Nephron progenitor cell (in vitro differentiated cells): ENCODE measurements at regions not wholly inside any gene's neighbourhood (a gene's known extent, or its start where the extent isn't known, plus 50 kb on each side); places are given as distances from the start of the nearest gene placed in this dataset.

Source experiments
- DNase-seq: peaks from one replicate; pipeline ENCODE4 v3.0.0; 2021
- H3K27ac Mint-ChIP-seq: 2 replicates; pipeline ENCODE4 v1.8.0; 2021; ENCODE audit warnings: mild to moderate bottlenecking, moderate library complexity, mixed read lengths
- H3K27me3 Mint-ChIP-seq: 2 replicates; pipeline ENCODE4 v1.8.0; 2021; ENCODE audit warnings: mild to moderate bottlenecking, low read depth, mixed read lengths; ENCODE audit not compliant: poor library complexity
- H3K36me3 Mint-ChIP-seq: 2 replicates; pipeline ENCODE4 v1.8.0; 2021; ENCODE audit warnings: low read depth, mixed read lengths
- H3K4me1 Mint-ChIP-seq: 2 replicates; pipeline ENCODE4 v1.8.0; 2021; ENCODE audit warnings: mixed read lengths
- H3K4me3 Mint-ChIP-seq: 2 replicates; pipeline ENCODE4 v1.8.0; 2021; ENCODE audit warnings: mild to moderate bottlenecking, moderate library complexity, mixed read lengths
- H3K9me3 Mint-ChIP-seq: 2 replicates; pipeline ENCODE4 v1.8.0; 2021; ENCODE audit warnings: mild to moderate bottlenecking, moderate library complexity, mixed read lengths
- TF ChIP-seq, protein P1 (sequence below): fragments of 200-600 bp; sonication (generic); IDR thresholded peaks from 2 replicates; pipeline ENCODE4 v1.5.0; 2021; ENCODE audit warnings: antibody characterized with exemption

- DNase-seq, result no peak
- H3K36me3 Mint-ChIP-seq, result no peaks in the 10 kb centered on the region
- TF ChIP-seq, protein P1, sequence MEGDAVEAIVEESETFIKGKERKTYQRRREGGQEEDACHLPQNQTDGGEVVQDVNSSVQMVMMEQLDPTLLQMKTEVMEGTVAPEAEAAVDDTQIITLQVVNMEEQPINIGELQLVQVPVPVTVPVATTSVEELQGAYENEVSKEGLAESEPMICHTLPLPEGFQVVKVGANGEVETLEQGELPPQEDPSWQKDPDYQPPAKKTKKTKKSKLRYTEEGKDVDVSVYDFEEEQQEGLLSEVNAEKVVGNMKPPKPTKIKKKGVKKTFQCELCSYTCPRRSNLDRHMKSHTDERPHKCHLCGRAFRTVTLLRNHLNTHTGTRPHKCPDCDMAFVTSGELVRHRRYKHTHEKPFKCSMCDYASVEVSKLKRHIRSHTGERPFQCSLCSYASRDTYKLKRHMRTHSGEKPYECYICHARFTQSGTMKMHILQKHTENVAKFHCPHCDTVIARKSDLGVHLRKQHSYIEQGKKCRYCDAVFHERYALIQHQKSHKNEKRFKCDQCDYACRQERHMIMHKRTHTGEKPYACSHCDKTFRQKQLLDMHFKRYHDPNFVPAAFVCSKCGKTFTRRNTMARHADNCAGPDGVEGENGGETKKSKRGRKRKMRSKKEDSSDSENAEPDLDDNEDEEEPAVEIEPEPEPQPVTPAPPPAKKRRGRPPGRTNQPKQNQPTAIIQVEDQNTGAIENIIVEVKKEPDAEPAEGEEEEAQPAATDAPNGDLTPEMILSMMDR, result no peak
- peaks cover 21% of the 10 kb centered on the region for H3K9me3 Mint-ChIP-seq
- H3K4me1 Mint-ChIP-seq, result peaks cover 6% of the 10 kb centered on the region
- peaks cover 14% of the 10 kb centered on the region for H3K27me3 Mint-ChIP-seq
- H3K27ac Mint-ChIP-seq, result no peak overlapping the region
- H3K4me3 Mint-ChIP-seq, result no peak overlapping the region
Observed at GRCh38 chr14:88929656-88930436, 105.4 kb downstream of the TTC8 start.

- no peak for DNase-seq
- H3K9me3 Mint-ChIP-seq, result peaks cover 19% of the 10 kb centered on the region
- peaks cover 6% of the 10 kb centered on the region for H3K4me1 Mint-ChIP-seq
- TF ChIP-seq, protein P1, result no peak
- no peaks in the 10 kb centered on the region for H3K36me3 Mint-ChIP-seq
- no peak overlapping the region for H3K4me3 Mint-ChIP-seq
- peaks cover 14% of the 10 kb centered on the region for H3K27me3 Mint-ChIP-seq
- H3K27ac Mint-ChIP-seq, result no peak overlapping the region
Observed at GRCh38 chr14:88931321-88932110, 107.1 kb downstream of the TTC8 start.

DNA sequence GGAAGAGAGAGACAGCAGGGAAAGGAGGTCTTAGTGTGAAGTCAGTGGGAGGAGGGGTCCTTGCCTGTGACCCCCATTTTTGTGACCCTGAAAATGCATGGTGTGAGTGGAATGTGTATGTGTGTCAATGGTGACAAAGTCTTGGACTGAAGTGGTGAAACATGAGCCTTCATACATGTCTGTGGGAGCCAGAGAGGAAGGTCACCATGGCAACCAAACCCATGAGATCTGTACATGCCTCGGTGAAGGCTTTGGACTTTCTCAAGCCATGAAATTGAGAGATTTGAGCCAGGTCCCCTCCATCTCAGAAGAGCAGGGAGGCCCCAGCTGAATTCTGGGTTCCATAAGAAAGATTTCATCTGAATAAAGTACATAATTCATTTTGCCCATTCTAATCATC is 108.7 kb downstream of the TTC8 start:
- Mint-ChIP-seq H3K36me3 (no peaks in the 10 kb centered on the region), H3K4me3 (no peak overlapping the region), H3K4me1 (peaks cover 6% of the 10 kb centered on the region), H3K27ac (no peak overlapping the region), H3K27me3 (peaks cover 14% of the 10 kb centered on the region), H3K9me3 (peaks cover 18% of the 10 kb centered on the region)
- peak; percentile 8 for DNase-seq
- TF ChIP-seq, protein P1, result no peak

DNA sequence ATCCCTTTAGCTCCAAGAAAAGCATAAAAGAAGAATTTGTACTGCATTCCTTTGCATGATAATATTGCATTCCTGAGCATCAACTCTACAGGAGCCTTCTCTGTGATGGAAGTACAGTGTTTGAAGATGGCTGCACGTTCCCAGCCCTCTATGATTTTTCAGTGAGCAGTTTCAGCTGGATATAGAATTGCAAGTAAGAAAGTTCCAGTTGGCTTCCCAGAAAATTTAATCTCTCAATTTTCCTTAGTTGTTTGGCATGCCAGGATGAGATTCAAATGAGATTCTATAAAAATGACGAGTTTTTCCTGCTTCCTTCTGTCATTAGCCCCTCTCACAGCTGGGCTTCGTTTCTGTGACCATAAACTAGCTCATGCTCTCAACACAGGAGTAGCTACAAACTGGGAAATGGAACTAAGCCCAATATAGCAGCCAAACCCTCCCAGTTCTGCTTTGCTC is 109.9 kb downstream of the TTC8 start:
- Mint-ChIP-seq H3K27me3 (peaks cover 14% of the 10 kb centered on the region), H3K4me1 (peaks cover 6% of the 10 kb centered on the region), H3K4me3 (no peak overlapping the region), H3K27ac (no peak overlapping the region), H3K36me3 (no peaks in the 10 kb centered on the region), H3K9me3 (peaks cover 9% of the 10 kb centered on the region)
- TF ChIP-seq, protein P1, result no peak
- no peak for DNase-seq

DNA sequence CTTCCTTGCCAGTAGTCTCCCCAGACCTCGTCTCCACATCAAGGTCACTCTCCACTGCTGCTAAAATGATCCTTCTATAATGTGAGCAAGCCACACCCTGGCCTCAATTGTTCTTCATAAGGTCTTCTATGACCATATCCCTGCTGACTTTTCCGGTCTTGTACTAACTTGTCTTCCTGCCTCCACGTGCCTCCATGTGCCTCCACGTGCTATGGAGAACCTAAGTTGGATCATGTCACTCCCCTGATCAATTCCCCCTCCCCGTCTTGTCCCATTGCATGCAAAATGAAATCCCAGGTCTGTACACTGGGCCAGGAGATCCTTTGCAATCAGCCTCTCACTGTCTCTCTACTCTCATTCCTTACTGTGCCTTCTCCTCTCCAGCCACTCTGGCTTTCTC is 110.6 kb downstream of the TTC8 start:
- H3K27me3 Mint-ChIP-seq, result peaks cover 12% of the 10 kb centered on the region
- H3K36me3 Mint-ChIP-seq, result no peaks in the 10 kb centered on the region
- no peak overlapping the region for H3K4me3 Mint-ChIP-seq
- TF ChIP-seq, protein P1, result no peak
- peak overlapping the region; percentile 23 for H3K27ac Mint-ChIP-seq
- DNase-seq, result no peak
- peaks cover 3% of the 10 kb centered on the region for H3K9me3 Mint-ChIP-seq
- peaks cover 6% of the 10 kb centered on the region for H3K4me1 Mint-ChIP-seq
